DMS153 (cell line): ENCODE measurements at regions not wholly inside any gene's neighbourhood (a gene's known extent, or its start where the extent isn't known, plus 50 kb on each side); places are given as distances from the start of the nearest gene placed in this dataset.

Source experiments
- DNase-seq: peaks from one replicate; lab custom pipeline; 2025; lab: John Stamatoyannopoulos, UW

GRCh38 chr13:55464222-55464621, 1676.5 kb upstream of the PRR20A start:
- no peak for DNase-seq

DNA sequence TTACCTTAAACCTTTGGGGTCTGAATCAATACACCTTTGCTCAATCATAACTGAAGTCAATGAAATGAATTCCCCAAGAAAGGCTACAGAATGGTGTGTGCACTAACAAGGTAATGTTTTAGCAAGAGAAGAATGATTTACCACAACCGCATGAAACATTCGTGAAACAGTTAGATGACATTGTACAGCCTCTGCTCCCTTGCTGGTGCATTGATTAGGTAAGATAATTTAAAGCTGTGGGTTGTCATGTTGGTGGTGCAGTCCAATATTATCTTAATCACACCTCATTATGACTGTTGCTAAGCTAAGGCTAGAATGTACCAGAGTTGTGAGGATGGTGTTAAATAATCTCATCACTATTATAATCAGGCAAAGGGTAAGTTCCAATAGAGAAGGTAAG, 1673.2 kb upstream of the PRR20A start:
- no peak for DNase-seq

GRCh38 chr13:55483626-55484158, 1657.0 kb upstream of the PRR20A start:
- no peak for DNase-seq

DNA sequence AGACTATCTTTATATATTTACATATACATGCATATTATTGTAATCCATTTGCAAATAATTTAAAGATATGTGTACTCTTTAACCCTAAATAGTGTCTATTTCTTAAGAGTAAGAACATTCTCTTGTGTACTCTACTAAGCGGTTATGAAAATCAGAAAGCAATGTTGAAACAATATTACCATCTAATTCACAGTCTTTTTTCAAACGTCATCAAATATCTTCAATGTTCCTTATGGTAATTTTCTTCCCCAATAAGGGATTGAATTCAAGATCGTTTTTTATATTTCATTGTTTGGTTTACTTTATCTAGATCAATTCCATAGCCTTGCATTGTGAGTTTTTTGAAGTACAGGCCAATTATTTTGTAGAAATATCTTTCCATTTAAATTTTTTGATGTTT, 1647.4 kb upstream of the PRR20A start:
- no peak for DNase-seq

GRCh38 chr13:55497486-55497885, 1643.2 kb upstream of the PRR20A start:
- DNase-seq: no peak

DNA sequence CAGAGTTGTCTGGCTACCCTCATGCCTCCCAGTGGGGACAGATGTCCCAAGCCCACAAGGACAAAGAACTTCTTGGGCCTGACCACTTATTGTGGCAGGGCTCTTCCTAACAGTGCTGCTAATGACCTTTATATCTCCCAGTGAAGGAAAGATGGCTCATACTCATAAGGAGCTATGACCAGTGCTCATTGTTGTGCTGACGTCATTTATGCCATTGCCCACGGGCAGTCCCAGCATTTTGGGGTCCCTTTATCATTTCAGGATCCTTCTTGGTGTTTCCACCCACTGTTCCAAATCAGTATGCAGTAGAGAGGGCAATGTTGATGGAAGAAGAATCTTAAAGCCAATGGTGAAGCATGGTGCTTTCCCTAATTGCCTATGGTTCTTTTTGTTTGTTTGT, 1640.0 kb upstream of the PRR20A start:
- DNase-seq: no peak

GRCh38 chr13:55516610-55517009, 1624.1 kb upstream of the PRR20A start:
- DNase-seq: no peak

- no peak for DNase-seq
Observed at GRCh38 chr13:55517312-55517711, 1623.4 kb upstream of the PRR20A start.

DNA sequence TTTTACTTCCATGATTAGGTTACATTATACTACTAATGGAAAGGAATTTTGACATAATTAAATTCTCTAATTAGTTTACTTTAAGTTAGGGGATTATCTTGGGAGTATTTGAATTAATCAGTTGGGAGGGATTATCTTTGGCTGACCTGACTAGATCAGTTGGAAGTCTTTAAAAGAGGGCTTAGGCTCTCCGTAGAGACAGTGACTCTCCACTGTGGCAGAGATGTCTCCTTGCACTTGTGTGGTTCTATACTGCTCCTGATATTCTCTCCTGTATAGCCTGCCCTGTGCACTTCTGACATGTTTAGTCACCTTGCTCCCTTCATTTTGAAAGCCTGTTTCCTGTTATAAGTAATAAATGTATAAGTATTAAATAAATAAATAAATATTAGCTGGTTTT, 1612.3 kb upstream of the PRR20A start:
- no peak for DNase-seq

GRCh38 chr13:55534306-55534705, 1606.4 kb upstream of the PRR20A start:
- no peak for DNase-seq

- DNase-seq: no peak
Observed at GRCh38 chr13:55538424-55538823, 1602.3 kb upstream of the PRR20A start.

GRCh38 chr13:55543053-55543452, 1597.7 kb upstream of the PRR20A start:
- no peak for DNase-seq

- no peak for DNase-seq
Observed at GRCh38 chr13:55550624-55551023, 1590.1 kb upstream of the PRR20A start.

DNA sequence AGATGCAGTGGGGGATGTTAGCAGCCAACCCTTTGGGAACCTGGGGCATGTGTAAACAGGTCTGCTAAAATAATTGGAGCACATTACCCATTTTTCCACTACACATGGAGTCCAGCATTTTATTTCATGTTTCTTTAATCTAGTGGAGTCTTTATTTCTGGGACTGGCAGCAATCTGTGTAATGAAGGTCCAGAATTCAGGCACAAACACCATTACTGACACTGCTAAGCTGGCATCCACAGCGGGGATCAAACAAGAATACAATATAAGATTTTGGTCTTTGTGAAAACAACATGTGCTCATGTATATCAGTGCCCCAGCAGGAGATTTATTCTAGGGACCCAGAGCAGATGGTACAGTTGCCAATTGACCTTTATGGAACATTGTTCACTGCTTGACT, 1587.0 kb upstream of the PRR20A start:
- no peak for DNase-seq

DNA sequence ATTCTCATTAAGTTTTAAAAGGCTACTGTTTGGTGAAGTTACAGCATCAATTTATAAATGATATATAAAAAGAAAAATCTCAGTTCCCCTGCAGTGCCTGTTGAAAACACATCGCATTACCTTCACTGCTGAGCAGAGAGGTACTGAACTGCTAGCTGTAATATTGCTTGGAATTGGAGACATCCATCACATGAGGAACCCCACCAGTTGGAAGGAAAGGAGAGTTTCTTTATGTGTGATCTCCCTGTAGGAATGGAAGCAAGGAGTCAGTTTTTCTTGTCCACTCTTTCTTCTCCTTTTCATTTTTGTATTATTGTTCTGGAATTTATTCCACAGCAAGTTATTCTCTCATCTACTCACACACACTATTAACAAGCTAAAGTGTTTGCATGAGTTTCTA, 1586.0 kb upstream of the PRR20A start:
- no peak for DNase-seq

DNA sequence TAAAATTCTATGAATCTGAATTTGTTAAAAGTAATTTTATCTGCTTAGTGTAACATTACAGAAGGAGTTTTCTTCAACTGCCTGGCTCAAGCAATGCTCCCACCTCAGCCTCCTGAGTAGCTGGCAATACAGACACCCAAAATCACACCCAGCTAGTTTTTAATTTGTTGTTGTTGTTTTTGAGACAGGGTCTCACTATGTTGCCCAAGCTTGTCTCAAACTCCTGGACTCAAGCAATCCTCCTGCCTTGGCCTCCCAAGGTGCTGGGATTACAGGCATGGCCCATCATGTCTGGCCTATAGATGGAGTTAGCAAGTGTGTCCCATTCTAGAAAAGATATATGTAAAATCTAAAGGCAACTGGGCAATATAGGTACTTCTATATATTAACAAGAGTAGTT, 1580.4 kb upstream of the PRR20A start:
- no peak for DNase-seq

GRCh38 chr13:55563267-55563666, 1577.5 kb upstream of the PRR20A start:
- DNase-seq: no peak

DNA sequence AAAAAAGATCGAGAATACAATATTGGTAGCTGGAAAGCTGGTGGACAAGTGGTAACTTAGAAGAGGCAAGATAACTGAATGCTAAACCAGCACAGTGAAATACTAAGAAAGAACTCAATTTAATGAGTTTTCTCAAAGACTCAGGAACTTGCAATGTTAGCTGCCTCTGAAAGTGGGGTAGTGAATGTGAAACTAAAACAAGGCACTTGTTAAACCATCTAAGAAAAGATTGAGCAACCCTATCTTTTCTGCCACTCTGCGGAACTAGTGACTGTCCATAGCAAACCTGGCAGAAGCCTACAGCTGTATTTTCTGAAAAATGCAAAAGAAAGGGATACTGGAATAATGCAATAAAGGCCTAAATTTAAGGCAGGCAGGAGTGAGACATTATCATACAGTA, 1574.4 kb upstream of the PRR20A start:
- DNase-seq: no peak

DNA sequence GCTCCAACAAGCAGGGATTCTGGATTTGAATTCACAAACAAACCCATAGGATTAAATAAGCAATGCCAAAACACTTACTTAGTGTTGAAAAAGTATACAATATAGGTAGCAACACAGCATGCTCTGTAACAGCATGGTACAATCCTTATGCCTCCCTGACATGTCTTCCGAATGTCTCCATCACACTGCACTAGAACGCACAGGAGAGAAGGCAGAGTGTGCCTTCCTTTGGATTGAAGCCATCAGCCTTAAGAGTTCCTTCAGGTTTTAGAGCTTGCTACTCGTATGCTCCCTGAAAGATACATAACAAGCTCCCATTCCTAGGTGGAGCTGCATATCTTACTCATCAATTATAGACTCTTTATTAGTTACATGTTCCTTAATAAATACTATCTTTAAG, 1573.9 kb upstream of the PRR20A start:
- DNase-seq: no peak

- DNase-seq: no peak
Observed at GRCh38 chr13:55567721-55568625, 1572.7 kb upstream of the PRR20A start.

DNA sequence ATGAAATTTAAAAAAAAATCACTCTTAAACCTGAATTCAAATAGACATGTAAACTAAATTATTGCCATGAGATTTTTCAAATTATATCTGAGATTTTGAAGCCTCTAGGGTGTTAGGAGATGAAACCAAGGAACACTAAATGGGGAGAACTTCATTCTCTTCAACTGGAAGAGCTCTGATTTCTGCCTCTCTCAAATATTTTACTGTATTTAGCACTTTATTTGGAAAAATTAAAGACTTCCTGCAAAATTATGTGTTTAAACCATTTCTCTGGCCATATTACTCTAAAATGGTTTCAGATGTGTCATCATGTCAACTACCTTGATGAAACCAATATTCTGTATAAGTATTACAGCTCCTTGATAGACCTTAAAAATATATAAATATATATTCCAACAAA, 1571.6 kb upstream of the PRR20A start:
- no peak for DNase-seq

GRCh38 chr13:55569514-55569913, 1571.2 kb upstream of the PRR20A start:
- no peak for DNase-seq

DNA sequence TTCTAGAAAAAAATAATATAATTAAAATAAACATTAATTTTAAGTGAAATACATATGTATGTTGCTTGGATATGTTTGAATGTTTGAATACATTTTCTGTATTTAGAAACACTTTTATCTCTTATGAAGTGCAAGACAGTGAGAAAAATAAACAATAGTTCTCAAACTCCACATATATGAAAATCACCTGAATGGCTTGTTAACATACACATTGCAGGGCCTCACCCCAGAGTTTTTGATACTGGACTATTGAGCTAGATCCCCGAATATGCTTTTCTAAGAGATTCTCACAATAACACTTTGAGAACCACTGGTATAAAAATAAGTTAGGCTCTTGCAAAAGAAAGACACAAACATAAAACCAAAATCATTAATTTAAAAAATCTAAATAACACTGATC, 1570.3 kb upstream of the PRR20A start:
- no peak for DNase-seq
